ENCODE measurements at regions not wholly inside any gene's neighbourhood (a gene's known extent, or its start where the extent isn't known, plus 50 kb on each side); places are given as distances from the start of the nearest gene placed in this dataset.

- TF ChIP-seq, protein P1, sequence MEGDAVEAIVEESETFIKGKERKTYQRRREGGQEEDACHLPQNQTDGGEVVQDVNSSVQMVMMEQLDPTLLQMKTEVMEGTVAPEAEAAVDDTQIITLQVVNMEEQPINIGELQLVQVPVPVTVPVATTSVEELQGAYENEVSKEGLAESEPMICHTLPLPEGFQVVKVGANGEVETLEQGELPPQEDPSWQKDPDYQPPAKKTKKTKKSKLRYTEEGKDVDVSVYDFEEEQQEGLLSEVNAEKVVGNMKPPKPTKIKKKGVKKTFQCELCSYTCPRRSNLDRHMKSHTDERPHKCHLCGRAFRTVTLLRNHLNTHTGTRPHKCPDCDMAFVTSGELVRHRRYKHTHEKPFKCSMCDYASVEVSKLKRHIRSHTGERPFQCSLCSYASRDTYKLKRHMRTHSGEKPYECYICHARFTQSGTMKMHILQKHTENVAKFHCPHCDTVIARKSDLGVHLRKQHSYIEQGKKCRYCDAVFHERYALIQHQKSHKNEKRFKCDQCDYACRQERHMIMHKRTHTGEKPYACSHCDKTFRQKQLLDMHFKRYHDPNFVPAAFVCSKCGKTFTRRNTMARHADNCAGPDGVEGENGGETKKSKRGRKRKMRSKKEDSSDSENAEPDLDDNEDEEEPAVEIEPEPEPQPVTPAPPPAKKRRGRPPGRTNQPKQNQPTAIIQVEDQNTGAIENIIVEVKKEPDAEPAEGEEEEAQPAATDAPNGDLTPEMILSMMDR (IDR thresholded peaks at IDR 0.05; ENCODE audit: insufficient read depth, missing control alignments): no peak
- FAIRE-seq (no peak), DNase-seq (ENCODE audit: insufficient read length, low spot score) (no peak)
These were observed 364.3 kb upstream of the ADAMTSL1 start for GRCh38 chr9:18109675-18110074.

GRCh38 chr9:18111146-18111545 lies 362.8 kb upstream of the ADAMTSL1 start:
- DNase-seq (ENCODE audit: insufficient read length, low spot score) (no peak), FAIRE-seq (no peak)
- TF ChIP-seq, protein P1 (IDR thresholded peaks at IDR 0.05; ENCODE audit: insufficient read depth, missing control alignments): no peak

- no peak for DNase-seq (ENCODE audit: insufficient read length, low spot score)
- TF ChIP-seq, protein P1 (IDR thresholded peaks at IDR 0.05; ENCODE audit: insufficient read depth, missing control alignments): no peak
- FAIRE-seq: no peak
These were observed 359.1 kb upstream of the ADAMTSL1 start for GRCh38 chr9:18114559-18115475.

GRCh38 chr9:18118268-18118667 lies 355.7 kb upstream of the ADAMTSL1 start:
- DNase-seq (ENCODE audit: insufficient read length, low spot score) (no peak), FAIRE-seq (no peak)
- TF ChIP-seq, protein P1 (IDR thresholded peaks at IDR 0.05; ENCODE audit: insufficient read depth, missing control alignments): no peak

DNA sequence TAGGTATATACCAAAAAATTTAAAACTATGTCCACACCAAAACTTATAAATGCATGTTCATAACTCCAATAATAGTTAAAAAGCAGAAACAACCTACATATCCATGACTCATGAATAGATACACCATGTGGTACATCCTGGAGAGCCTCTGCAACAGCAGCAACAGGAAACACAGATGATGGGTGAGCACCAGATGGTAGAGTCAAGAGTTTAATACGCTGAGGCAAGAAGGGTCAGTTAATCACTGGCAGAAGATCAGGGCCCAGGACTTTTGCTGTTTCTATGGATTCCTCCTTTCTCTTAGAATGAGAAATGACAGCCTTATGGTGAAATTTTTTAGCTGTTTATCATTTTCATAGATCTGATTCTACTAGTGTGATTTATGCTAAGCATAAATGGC lies 351.8 kb upstream of the ADAMTSL1 start:
- DNase-seq (ENCODE audit: insufficient read length, low spot score) (no peak), FAIRE-seq (peak; percentile 85)
- TF ChIP-seq, protein P1 (IDR thresholded peaks at IDR 0.05; ENCODE audit: insufficient read depth, missing control alignments): no peak

GRCh38 chr9:18124760-18125159 lies 349.2 kb upstream of the ADAMTSL1 start:
- FAIRE-seq: no peak
- TF ChIP-seq, protein P1 (IDR thresholded peaks at IDR 0.05; ENCODE audit: insufficient read depth, missing control alignments): no peak
- DNase-seq (ENCODE audit: insufficient read length, low spot score): no peak

All from D721Med (cell line).